SU-DHL-6 (cell line): ENCODE measurements at regions not wholly inside any gene's neighbourhood (a gene's known extent, or its start where the extent isn't known, plus 50 kb on each side); places are given as distances from the start of the nearest gene placed in this dataset.

Experiments used
- CTCF ChIP-seq: fragments of 200-600 bp; sonication (generic); IDR thresholded peaks from one replicate; pipeline ENCODE4 v1.5.1; 2017; ENCODE audit warnings: antibody characterized with exemption, mild to moderate bottlenecking, low read length, moderate library complexity; ENCODE audit not compliant: insufficient read depth, poor library complexity, severe bottlenecking
- EZH2phosphoT487 ChIP-seq: fragments of 200-600 bp; sonication (generic), shearing (Covaris generic); conservative IDR thresholded peaks from 2 replicates; pipeline ENCODE4 v1.6.1; 2018; ENCODE audit warnings: mild to moderate bottlenecking, antibody characterized with exemption, low read length, moderate library complexity, mixed read lengths

DNA sequence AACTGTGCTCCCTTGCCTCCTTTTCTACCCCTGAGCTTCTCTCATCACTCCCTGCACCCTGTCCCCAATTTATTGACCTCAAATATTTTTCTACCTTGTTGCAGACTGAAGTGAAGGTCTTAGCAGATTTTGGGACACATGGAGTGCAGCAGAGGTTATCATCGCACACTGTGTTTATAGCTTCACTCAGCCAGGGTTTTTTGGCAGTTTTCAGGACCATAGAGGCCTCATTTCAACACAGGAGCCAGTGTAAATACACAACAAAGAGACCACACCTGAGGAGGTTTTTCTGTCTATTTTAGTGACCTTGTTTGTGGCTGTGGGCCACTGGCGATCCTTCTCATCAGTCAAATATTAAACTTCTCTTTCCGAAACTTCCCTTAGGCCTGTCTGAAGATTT is 457.1 kb downstream of the SPRY1 start:
- TF ChIP-seq CTCF (no peak), EZH2phosphoT487 (no peak)
